H9 (cell line): ENCODE measurements at regions not wholly inside any gene's neighbourhood (a gene's known extent, or its start where the extent isn't known, plus 50 kb on each side); places are given as distances from the start of the nearest gene placed in this dataset.

Source experiments
- DNase-seq: peaks from one replicate; pipeline ENCODE4 v3.0.0-alpha.2; 2017
- H2AFZ ChIP-seq: one replicate; pipeline ENCODE4 v1.6.1; 2013; ENCODE audit warnings: mild to moderate bottlenecking, low read length, control low read depth, moderate library complexity
- H2AK5ac ChIP-seq: 2 replicates; pipeline ENCODE4 v1.6.1; 2013; ENCODE audit warnings: low read length, control low read depth, mixed read lengths; ENCODE audit not compliant: insufficient read length
- H2BK120ac ChIP-seq: one replicate; pipeline ENCODE4 v1.6.1; 2013; ENCODE audit warnings: low read depth, mild to moderate bottlenecking, low read length, control low read depth, inconsistent platforms; ENCODE audit not compliant: poor library complexity, severe bottlenecking
- H2BK12ac ChIP-seq: 2 replicates; pipeline ENCODE4 v1.6.1; 2013; ENCODE audit warnings: low read length, control low read depth, mixed read lengths, low read depth; ENCODE audit not compliant: insufficient read length
- H2BK15ac ChIP-seq: 2 replicates; pipeline ENCODE4 v1.6.1; 2013; ENCODE audit warnings: low read depth, low read length, control low read depth
- H2BK20ac ChIP-seq: one replicate; pipeline ENCODE4 v1.6.1; 2013; ENCODE audit warnings: low read depth, mild to moderate bottlenecking, low read length, control low read depth, inconsistent platforms; ENCODE audit not compliant: poor library complexity, severe bottlenecking
- H2BK5ac ChIP-seq: 2 replicates; pipeline ENCODE4 v1.6.1; 2013; ENCODE audit warnings: low read length, control low read depth, mixed read lengths; ENCODE audit not compliant: insufficient read length
- H3K14ac ChIP-seq: 2 replicates; pipeline ENCODE4 v1.6.1; 2013; ENCODE audit warnings: low read length, control low read depth; ENCODE audit not compliant: insufficient read depth
- H3K18ac ChIP-seq: 2 replicates; pipeline ENCODE4 v1.6.1; 2013; ENCODE audit warnings: low read depth, mild to moderate bottlenecking, mixed read lengths, low read length, control low read depth; ENCODE audit not compliant: insufficient read length
- H3K23ac ChIP-seq: 2 replicates; pipeline ENCODE4 v1.6.1; 2013; ENCODE audit warnings: low read length, control low read depth, mixed read lengths, low read depth; ENCODE audit not compliant: insufficient read length
- H3K23me2 ChIP-seq: 2 replicates; pipeline ENCODE4 v1.6.1; 2013; ENCODE audit warnings: low read depth, mild to moderate bottlenecking, mixed read lengths, low read length, control low read depth; ENCODE audit not compliant: insufficient read length, poor library complexity, severe bottlenecking
- H3K27ac ChIP-seq: 2 replicates; pipeline ENCODE4 v1.5.1; 2013; ENCODE audit warnings: low read length, control low read depth, mixed read lengths, low read depth; ENCODE audit not compliant: insufficient read length
- H3K27me3 ChIP-seq: 2 replicates; pipeline ENCODE4 v1.6.1; 2013; ENCODE audit warnings: low read length, control low read depth, inconsistent platforms; ENCODE audit not compliant: insufficient read depth
- H3K4ac ChIP-seq: 2 replicates; pipeline ENCODE4 v1.6.1; 2013; ENCODE audit warnings: low read depth, mild to moderate bottlenecking, control low read depth, inconsistent platforms, low read length, moderate library complexity
- H3K4me1 ChIP-seq: 2 replicates; pipeline ENCODE4 v1.6.1; 2013; ENCODE audit warnings: low read length, control low read depth, inconsistent platforms; ENCODE audit not compliant: insufficient read depth
- H3K4me2 ChIP-seq: 2 replicates; pipeline ENCODE4 v1.6.1; 2013; ENCODE audit warnings: low read length, control low read depth, mixed read lengths; ENCODE audit not compliant: insufficient read length, insufficient read depth
- H3K56ac ChIP-seq: 2 replicates; pipeline ENCODE4 v1.6.1; 2013; ENCODE audit warnings: low read depth, mild to moderate bottlenecking, mixed read lengths, low read length, control low read depth; ENCODE audit not compliant: insufficient read length
- H3K79me1 ChIP-seq: 2 replicates; pipeline ENCODE4 v1.6.1; 2013; ENCODE audit warnings: low read depth, mild to moderate bottlenecking, moderate library complexity, low read length, control low read depth, inconsistent platforms; ENCODE audit not compliant: insufficient read depth, poor library complexity, severe bottlenecking
- H3K79me2 ChIP-seq: 2 replicates; pipeline ENCODE4 v1.6.1; 2013; ENCODE audit warnings: low read length, control low read depth, inconsistent platforms; ENCODE audit not compliant: insufficient read depth
- H3K9ac ChIP-seq: 2 replicates; pipeline ENCODE4 v1.6.1; 2013; ENCODE audit warnings: low read length, control low read depth, mixed read lengths; ENCODE audit not compliant: insufficient read length; ENCODE audit errors: extremely low read depth
- H3K9me3 ChIP-seq: one replicate; pipeline ENCODE4 v1.6.1; 2013; ENCODE audit warnings: low read depth, low read length, inconsistent platforms; ENCODE audit not compliant: control insufficient read depth
- H3T11ph ChIP-seq: one replicate; pipeline ENCODE4 v1.6.1; 2013; ENCODE audit warnings: mild to moderate bottlenecking, low read length, control low read depth, inconsistent platforms
- H4K20me1 ChIP-seq: one replicate; pipeline ENCODE4 v1.6.1; 2013; ENCODE audit not compliant: control insufficient read depth, insufficient read length, insufficient read depth
- H4K5ac ChIP-seq: 2 replicates; pipeline ENCODE4 v1.6.1; 2013; ENCODE audit warnings: low read depth, mild to moderate bottlenecking, mixed read lengths, low read length, control low read depth; ENCODE audit not compliant: insufficient read length
- H4K8ac ChIP-seq: replicated peaks from 2 replicates; pipeline ENCODE4 v1.6.1; 2013; ENCODE audit warnings: low read length, control low read depth, mixed read lengths, low read depth; ENCODE audit not compliant: insufficient read length
- H4K91ac ChIP-seq: 2 replicates; pipeline ENCODE4 v1.6.1; 2013; ENCODE audit warnings: low read depth, mild to moderate bottlenecking, moderate library complexity, mixed read lengths, low read length, control low read depth; ENCODE audit not compliant: insufficient read length
- H3K27ac Mint-ChIP-seq, 3 experiments: 2 replicates in 2 of 3; 3 replicates in 1 of 3; pipeline ENCODE4 v1.8.0; 2020 to 2021; ENCODE audit warnings: mixed read lengths in 3 of 3, mild to moderate bottlenecking in 1 of 3, moderate library complexity in 1 of 3
- H3K27me3 Mint-ChIP-seq: 2 replicates; pipeline ENCODE4 v1.8.0; 2021; ENCODE audit warnings: low read depth, mild to moderate bottlenecking, moderate library complexity, mixed read lengths
- H3K36me3 Mint-ChIP-seq, 3 experiments: 2 replicates in 2 of 3; 3 replicates in 1 of 3; pipeline ENCODE4 v1.8.0; 2020 to 2021; ENCODE audit warnings: low read depth in 3 of 3, mixed read lengths in 3 of 3; ENCODE audit not compliant: insufficient read depth in 1 of 3
- H3K4me1 Mint-ChIP-seq, 2 experiments: 2 replicates each; pipeline ENCODE4 v1.8.0; 2020; ENCODE audit warnings: mixed read lengths in 2 of 2
- H3K4me3 Mint-ChIP-seq, 2 experiments: 2 replicates in 1 of 2; 3 replicates in 1 of 2; pipeline ENCODE4 v1.8.0; 2020 to 2021; ENCODE audit warnings: mild to moderate bottlenecking in 2 of 2, mixed read lengths in 2 of 2, moderate library complexity in 1 of 2
- H3K9me3 Mint-ChIP-seq, 2 experiments: 2 replicates in 1 of 2; 3 replicates in 1 of 2; pipeline ENCODE4 v1.8.0; 2020; ENCODE audit warnings: mild to moderate bottlenecking in 2 of 2, mixed read lengths in 2 of 2, moderate library complexity in 1 of 2
- WGBS: extraction: QIAGEN DNeasy Blood & Tissue Kit; methylation state at CpG from one replicate; pipeline ENCODE4 v1.1.7; 2013; ENCODE audit warnings: missing lambda C conversion rate, low lambda C conversion rate, mixed read lengths; ENCODE audit not compliant: insufficient read length; ENCODE audit errors: extremely low coverage; 5-methylcytosine and 5-hydroxymethylcytosine counted together
- TF ChIP-seq, protein P1 (sequence below): fragments of 200-600 bp; sonication (generic); conservative IDR thresholded peaks from 3 replicates; pipeline ENCODE4 v1.8.0; 2021; ENCODE audit warnings: antibody characterized with exemption, mild to moderate bottlenecking

DNA sequence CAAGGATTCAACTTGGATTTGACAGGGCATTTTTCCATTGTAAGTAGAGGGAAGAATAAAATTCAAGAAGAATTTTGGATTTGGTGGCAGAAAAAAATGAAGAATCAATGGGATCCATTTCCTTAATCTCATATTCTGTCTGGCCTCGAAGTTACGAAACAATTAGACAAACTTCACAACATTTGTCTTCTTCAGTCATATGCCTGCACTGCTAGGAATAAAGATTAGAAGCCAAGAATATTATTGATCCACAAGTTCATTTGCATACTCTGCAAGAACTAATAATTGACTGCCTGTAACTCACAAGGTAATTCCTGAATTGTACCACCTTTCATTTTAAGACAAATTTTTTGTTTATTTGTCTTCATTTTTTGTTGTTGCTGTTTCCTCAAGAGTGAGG lies 486.2 kb downstream of the HAO1 start:
- no peaks in the 10 kb centered on the region for H3K27me3 Mint-ChIP-seq
- no peaks in the 10 kb centered on the region for H3K27me3 ChIP-seq
- no peak overlapping the region for H2BK20ac ChIP-seq
- H4K20me1 ChIP-seq: no peaks in the 10 kb centered on the region
- H3K23me2 ChIP-seq: no peaks in the 10 kb centered on the region
- no peak overlapping the region for H2BK15ac ChIP-seq
- H2BK5ac ChIP-seq: no peak overlapping the region
- H3K36me3 Mint-ChIP-seq: no peaks in the 10 kb centered on the region
- 0 out of 5 replicates have a peak, but pooled peaks cover 0 to 2% of the 10 kb centered on the region in 2 experiments for H3K9me3 Mint-ChIP-seq
- TF ChIP-seq, protein P1, sequence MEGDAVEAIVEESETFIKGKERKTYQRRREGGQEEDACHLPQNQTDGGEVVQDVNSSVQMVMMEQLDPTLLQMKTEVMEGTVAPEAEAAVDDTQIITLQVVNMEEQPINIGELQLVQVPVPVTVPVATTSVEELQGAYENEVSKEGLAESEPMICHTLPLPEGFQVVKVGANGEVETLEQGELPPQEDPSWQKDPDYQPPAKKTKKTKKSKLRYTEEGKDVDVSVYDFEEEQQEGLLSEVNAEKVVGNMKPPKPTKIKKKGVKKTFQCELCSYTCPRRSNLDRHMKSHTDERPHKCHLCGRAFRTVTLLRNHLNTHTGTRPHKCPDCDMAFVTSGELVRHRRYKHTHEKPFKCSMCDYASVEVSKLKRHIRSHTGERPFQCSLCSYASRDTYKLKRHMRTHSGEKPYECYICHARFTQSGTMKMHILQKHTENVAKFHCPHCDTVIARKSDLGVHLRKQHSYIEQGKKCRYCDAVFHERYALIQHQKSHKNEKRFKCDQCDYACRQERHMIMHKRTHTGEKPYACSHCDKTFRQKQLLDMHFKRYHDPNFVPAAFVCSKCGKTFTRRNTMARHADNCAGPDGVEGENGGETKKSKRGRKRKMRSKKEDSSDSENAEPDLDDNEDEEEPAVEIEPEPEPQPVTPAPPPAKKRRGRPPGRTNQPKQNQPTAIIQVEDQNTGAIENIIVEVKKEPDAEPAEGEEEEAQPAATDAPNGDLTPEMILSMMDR: no peak
- no peaks in the 10 kb centered on the region for H3K9me3 ChIP-seq
- no peak for DNase-seq
- no peak overlapping the region for H3K23ac ChIP-seq
- H4K8ac ChIP-seq: no peak overlapping the region
- H3K4ac ChIP-seq: no peak overlapping the region
- no peaks in the 10 kb centered on the region for H3K4me1 ChIP-seq
- no peak overlapping the region for H4K91ac ChIP-seq
- H3K9ac ChIP-seq: no peak overlapping the region
- H3K56ac ChIP-seq: no peak overlapping the region
- H2AK5ac ChIP-seq: no peak overlapping the region
- no peak overlapping the region for H3K14ac ChIP-seq
- no peak overlapping the region for H2BK120ac ChIP-seq
- no peak overlapping the region for H4K5ac ChIP-seq
- no peak overlapping the region for H3K4me2 ChIP-seq
- H3K4me3 Mint-ChIP-seq: no peak overlapping the region
- peaks cover 0 to 3% of the 10 kb centered on the region in 2 experiments; a peak in 1 of 4 replicates for H3K4me1 Mint-ChIP-seq
- no peak overlapping the region for H2AFZ ChIP-seq
- no peak overlapping the region for H3K27ac ChIP-seq
- no CpG with 5 or more reads among the region's 2 CpGs for WGBS
- no peak overlapping the region for H2BK12ac ChIP-seq
- H3T11ph ChIP-seq: no peak overlapping the region
- H3K79me1 ChIP-seq: no peaks in the 10 kb centered on the region
- H3K18ac ChIP-seq: no peak overlapping the region
- H3K79me2 ChIP-seq: no peaks in the 10 kb centered on the region
- H3K27ac Mint-ChIP-seq: no peak overlapping the region
